ENCODE measurements at regions not wholly inside any gene's neighbourhood (a gene's known extent, or its start where the extent isn't known, plus 50 kb on each side); places are given as distances from the start of the nearest gene placed in this dataset.

DNA sequence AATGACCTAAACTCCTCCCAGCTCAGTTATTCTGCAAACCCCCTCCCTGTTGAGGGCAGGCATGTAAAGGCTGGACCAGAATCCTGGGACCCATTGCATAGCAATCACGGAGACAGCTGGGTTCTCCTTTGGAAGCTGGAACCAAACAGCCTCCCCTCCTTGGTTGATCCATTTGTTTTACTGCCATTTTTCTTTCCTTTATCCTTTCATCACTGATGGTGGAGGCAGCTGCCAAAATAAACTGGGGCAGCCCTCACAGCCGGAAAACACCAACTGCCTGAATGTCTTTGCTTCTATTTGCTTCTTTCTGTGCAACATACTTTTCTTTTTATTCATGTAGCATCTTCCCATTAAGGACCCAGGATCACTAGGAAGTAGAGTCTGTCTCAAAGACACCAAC lies 150.0 kb upstream of the SYT13 start:
- CTCF ChIA-PET, result interaction anchor here (1.1 to 2.7 kb wide), 2 partner anchors 11 to 219 kb away, joined by 4 to 6 read pairs; no protein-coding TSS in a partner anchor
- FAIRE-seq (no peak), ATAC-seq (no peak), DNase-seq (ENCODE audit: low read depth in 1 of 2, low spot score in 1 of 2) (no peak)
- Histone ChIP-seq H3K4me2 (no peak overlapping the region), H3K9me3 (peaks cover 12% of the 10 kb centered on the region; the same call in 2 of the 3 replicates), H3K27ac (no peak overlapping the region), H3K4me1 (no peaks in the 10 kb centered on the region), H3K4me3 (no peak overlapping the region)
- WGBS (ENCODE audit: missing lambda C conversion rate), result 2% methylated on average over 2 of the region's 2 CpGs
- POLR2A ChIA-PET, result no interaction called here
- TF ChIP-seq TFCP2L1 (CRISPR knock-in tag; IDR thresholded peaks at IDR 0.05) (no peak), TP53 (CRISPR knock-in tag; IDR thresholded peaks at IDR 0.05) (no peak), EHF (CRISPR knock-in tag; IDR thresholded peaks at IDR 0.05) (no peak), RCOR1 (IDR thresholded peaks at IDR 0.05; ENCODE audit: low read depth, low read length) (no peak)

- no peak overlapping the region for H3K4me3 ChIP-seq
- WGBS (ENCODE audit: missing lambda C conversion rate), result 10% methylated on average over 3 of the region's 3 CpGs
- H3K27ac ChIP-seq, result no peak overlapping the region
- H3K4me1 ChIP-seq, result no peaks in the 10 kb centered on the region
- ChIA-PET POLR2A (no interaction called here), CTCF (interaction anchor here (1.0 to 2.7 kb wide), 3 partner anchors 12 to 866 kb away, joined by 3 to 6 read pairs (median 4); no protein-coding TSS in a partner anchor)
- H3K4me2 ChIP-seq, result no peak overlapping the region
- no peak for TF ChIP-seq ELK1 (IDR thresholded peaks at IDR 0.05; ENCODE audit: low read depth, low read length)
- TF ChIP-seq USF2 (IDR thresholded peaks at IDR 0.05), result no peak
- TF ChIP-seq MAFK (IDR thresholded peaks at IDR 0.05; ENCODE audit: partially characterized antibody), result no peak
- TF ChIP-seq SMC3 (IDR thresholded peaks at IDR 0.05), result no peak
- DNase-seq (ENCODE audit: low read depth in 1 of 2, low spot score in 1 of 2), result no peak
- peaks cover 12% of the 10 kb centered on the region; the same call in 2 of the 3 replicates for H3K9me3 ChIP-seq
- no peak for ATAC-seq
- FAIRE-seq, result no peak
Measured at GRCh38 chr11:45435706-45436105, 149.6 kb upstream of the SYT13 start.

GRCh38 chr11:45432910-45433309 lies 146.8 kb upstream of the SYT13 start:
- no peaks in the 10 kb centered on the region for H3K4me1 ChIP-seq
- no peak for DNase-seq (ENCODE audit: low read depth in 1 of 2, low spot score in 1 of 2)
- H3K27ac ChIP-seq, result no peak overlapping the region
- H3K4me3 ChIP-seq, result no peak overlapping the region
- H3K9me3 ChIP-seq, result no peaks in the 10 kb centered on the region
- WGBS (ENCODE audit: missing lambda C conversion rate), result 16% methylated on average over 6 of the region's 6 CpGs
- no peak for ATAC-seq
- ChIA-PET POLR2A (no interaction called here), CTCF (no interaction called here)
- H3K4me2 ChIP-seq, result no peak overlapping the region
- FAIRE-seq, result no peak
- no peak for TF ChIP-seq HOXA7 (CRISPR knock-in tag; IDR thresholded peaks at IDR 0.05)
- peak; percentile 70 for TF ChIP-seq MAFK (IDR thresholded peaks at IDR 0.05; ENCODE audit: partially characterized antibody)
- no peak for TF ChIP-seq ZFP36 (IDR thresholded peaks at IDR 0.05; ENCODE audit: borderline replicate concordance, partially characterized antibody)
- TF ChIP-seq RAD21 (conservative IDR thresholded peaks at IDR 0.05 in 1 of 2, IDR thresholded peaks at IDR 0.05 in 1 of 2), result no peak
- TF ChIP-seq FOXS1 (CRISPR knock-in tag; IDR thresholded peaks at IDR 0.05), result no peak
- no peak for TF ChIP-seq RARB (CRISPR knock-in tag; IDR thresholded peaks at IDR 0.05)
- no peak for TF ChIP-seq NFE2L2 (conservative IDR thresholded peaks at IDR 0.05; ENCODE audit: low read length)

DNA sequence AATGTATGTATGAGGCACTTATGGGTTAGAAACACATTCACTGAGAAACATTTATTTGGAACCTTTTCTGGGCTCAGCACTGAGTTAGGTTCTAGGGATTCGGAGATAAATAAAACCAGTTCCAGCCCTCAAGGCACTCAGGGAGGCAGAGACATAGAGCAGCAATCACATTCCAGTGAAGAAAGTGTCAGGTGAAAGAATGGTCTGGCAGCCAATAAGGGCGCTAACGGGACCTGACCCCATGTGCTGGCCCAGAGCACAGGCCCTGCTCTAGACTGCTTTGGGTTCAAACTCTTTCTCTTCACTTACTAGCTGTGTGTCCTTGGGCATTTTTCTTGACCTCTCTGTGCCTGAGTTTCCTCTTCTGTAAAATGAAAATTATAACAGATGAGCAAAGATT lies 146.0 kb upstream of the SYT13 start:
- no peak for TF ChIP-seq CTCF (IDR thresholded peaks at IDR 0.05)
- TF ChIP-seq FOSB (CRISPR knock-in tag; IDR thresholded peaks at IDR 0.05), result no peak
- TF ChIP-seq ZNF302 (CRISPR knock-in tag; IDR thresholded peaks at IDR 0.05), result no peak
- Histone ChIP-seq H3K4me2 (no peak overlapping the region), H3K27ac (no peak overlapping the region), H3K4me1 (no peaks in the 10 kb centered on the region), H3K9me3 (no peaks in the 10 kb centered on the region), H3K4me3 (no peak overlapping the region)
- no peak for DNase-seq (ENCODE audit: low read depth in 1 of 2, low spot score in 1 of 2)
- CTCF ChIA-PET, result interaction anchor here (0.6 kb wide), 1 partner anchor 95 kb away, joined by 3 read pairs; no protein-coding TSS in a partner anchor
- no peak for ATAC-seq
- POLR2A ChIA-PET, result no interaction called here
- no peak for FAIRE-seq
- 54% methylated on average over 3 of the region's 3 CpGs for WGBS (ENCODE audit: missing lambda C conversion rate)
